Kasumi-1 (cell line): ENCODE measurements at regions not wholly inside any gene's neighbourhood (a gene's known extent, or its start where the extent isn't known, plus 50 kb on each side); places are given as distances from the start of the nearest gene placed in this dataset.

Source experiments
- DNase-seq, 2 experiments: peaks; one replicate each; lab custom pipeline; 2025; lab: John Stamatoyannopoulos, UW

DNA sequence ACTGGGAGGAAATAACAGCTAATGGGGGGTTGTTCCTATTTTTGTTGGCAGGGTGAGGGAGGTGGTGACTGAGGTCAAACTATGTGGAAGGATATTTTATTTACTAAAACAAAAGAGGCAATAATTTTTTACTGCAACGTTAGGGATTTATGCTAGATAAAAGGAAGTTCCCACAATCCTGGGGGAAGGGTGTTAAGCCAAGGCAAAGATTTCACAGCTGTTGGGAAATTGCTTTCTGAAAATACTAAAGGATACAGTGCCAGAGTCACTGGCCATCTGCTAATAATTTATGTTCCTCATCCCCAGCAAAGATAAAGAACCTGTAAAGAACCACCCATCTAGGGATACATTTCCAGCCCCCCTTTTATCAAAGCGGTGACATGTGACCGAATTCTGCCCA lies 756.0 kb upstream of the RBFOX1 start:
- DNase-seq: no peak

DNA sequence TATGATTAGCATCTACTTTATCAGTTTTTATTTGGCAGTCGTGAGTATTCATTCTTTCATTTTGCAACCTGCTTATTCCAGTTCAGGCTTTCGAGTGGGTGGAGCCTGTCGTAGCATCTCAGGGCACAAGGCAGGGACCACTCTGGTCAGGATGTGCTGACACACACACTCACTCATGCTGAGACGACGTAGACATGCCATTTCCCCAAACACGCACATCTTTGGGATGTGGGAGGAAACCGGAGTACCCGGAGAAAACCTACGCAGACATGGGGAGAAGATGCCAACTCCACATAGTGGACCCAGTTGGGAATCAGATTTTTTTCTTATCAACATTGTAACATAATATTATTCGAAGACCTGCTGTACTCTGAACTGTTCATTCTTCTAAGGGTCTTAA lies 756.5 kb upstream of the RBFOX1 start:
- no peak for DNase-seq

- no peak for DNase-seq
Measured at GRCh38 chr16:6574146-6574545, 758.5 kb upstream of the RBFOX1 start.

DNA sequence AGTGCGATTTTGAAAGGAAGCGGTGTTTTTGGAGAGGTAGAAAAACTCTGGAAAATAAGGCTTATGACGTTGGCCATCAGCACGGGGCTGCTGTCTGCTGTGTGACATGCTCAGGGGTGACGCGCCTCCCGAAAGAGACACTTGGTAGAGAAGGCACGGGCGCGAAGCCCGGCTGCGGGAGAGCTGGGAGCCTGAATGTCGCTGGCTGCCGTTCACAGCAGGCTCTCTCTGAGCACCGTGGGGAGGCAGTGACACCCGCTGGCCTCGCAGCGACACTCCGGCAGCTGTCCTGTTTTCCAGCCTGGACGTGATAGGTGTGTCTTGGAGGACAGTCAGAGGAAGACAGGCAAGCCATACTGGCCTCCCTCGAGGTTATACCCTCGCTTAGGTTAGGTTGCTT lies 759.1 kb upstream of the RBFOX1 start:
- no peak for DNase-seq

- DNase-seq: no peak
Measured at GRCh38 chr16:6571044-6571443, 761.6 kb upstream of the RBFOX1 start.

- DNase-seq: no peak
Measured at GRCh38 chr16:6570530-6570929, 762.1 kb upstream of the RBFOX1 start.

DNA sequence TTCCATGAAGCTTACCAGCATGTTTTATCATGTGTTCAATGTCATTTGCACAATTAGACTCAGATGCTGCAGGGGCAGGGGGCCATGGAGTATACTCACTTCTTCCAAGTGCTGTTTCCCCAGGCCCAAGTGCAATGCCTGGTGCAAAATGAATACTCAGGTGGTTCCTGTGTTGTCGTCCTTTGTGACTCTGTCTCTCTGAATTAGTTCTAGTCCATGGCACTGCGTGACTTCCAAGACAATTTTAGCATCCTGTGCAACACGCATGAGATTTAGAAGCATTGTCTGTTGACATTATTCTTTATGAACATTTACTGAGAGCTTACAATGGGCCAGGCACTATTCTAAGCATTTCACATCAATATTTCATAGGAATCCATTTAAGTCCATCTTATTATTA lies 769.7 kb upstream of the RBFOX1 start:
- no peak for DNase-seq

- no peak for DNase-seq
Measured at GRCh38 chr16:6560306-6561100, 772.1 kb upstream of the RBFOX1 start.

DNA sequence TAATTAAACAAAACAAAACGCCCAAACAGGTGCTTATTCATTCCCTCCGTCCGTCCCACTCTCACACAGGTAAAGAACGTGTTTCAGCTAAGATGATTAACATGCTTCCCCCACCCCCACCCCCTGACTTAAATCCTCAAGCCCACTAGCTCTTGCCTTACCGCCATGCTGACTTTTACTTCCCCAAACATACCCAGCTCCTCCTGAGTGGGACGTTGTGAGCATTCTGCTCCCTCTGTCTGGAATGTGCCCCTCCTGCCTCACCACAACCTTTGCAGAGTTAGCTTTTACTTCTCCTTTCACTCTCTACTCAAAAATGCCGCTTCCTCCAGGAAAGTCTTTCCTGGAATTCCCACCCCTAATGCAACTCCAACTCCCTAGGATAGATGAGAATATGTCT lies 774.0 kb upstream of the RBFOX1 start:
- DNase-seq: no peak

- no peak for DNase-seq
Measured at GRCh38 chr16:6558126-6558525, 774.5 kb upstream of the RBFOX1 start.

- DNase-seq: no peak
Measured at GRCh38 chr16:6557353-6558023, 775.2 kb upstream of the RBFOX1 start.

DNA sequence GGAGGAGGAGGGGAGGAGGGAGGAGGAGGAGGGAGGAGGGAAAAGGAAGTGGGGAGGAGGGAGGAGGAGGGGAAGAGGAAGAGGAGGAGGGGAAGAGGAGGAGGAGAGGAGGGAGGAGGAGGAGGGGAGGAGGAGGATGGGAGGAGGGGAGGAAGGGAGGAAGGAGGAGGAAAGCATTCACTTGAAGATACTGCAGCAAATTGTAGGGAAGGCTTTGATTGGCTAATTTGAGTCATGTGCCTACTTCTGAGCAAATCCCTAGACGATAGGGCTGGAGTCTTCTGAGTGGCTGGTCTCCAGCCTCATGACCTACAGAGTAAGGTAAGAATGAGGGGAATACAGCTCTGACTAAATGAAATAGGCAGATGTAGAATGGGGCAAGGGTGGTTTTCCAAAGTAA lies 783.2 kb upstream of the RBFOX1 start:
- no peak for DNase-seq

- no peak for DNase-seq
Measured at GRCh38 chr16:6548507-6548906, 784.1 kb upstream of the RBFOX1 start.

DNA sequence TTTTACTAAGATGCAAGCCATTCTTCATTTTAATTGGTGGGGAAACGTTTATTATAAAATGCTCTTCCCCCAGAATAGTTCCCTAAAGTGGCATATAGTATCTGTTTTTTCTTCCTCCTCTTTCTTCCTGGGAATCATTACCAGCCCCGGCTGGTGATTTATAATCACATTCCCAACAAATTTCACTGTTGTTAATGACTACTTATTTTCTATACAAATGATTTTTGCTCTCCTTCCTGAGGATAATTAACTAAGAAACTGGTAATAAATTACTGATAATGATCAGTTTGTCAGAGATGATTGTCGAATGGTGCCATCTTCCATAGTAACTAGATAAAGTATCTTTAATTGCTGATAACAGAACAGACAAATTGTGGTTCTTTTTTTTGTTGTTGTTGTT lies 785.5 kb upstream of the RBFOX1 start:
- no peak for DNase-seq

DNA sequence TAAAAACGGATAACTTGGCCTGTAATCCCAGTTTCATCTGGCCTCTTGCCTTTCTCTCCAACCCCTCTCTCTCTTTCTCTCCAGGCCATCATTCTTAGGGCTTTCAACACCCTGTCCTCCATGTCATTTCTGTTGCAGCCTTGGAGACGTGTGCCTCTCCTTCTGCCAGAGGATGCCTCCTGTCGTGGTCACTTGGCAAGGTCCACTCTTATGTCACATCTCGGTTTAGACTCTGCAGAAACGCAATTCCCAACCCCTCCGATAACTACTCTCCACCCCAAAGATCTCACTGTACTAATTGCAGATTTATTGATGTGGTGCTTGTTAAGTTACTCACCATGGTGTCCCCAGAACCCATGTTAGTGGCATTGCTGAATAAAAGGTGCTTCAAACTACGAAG lies 787.3 kb upstream of the RBFOX1 start:
- no peak for DNase-seq

- no peak for DNase-seq
Measured at GRCh38 chr16:6541267-6541666, 791.4 kb upstream of the RBFOX1 start.

- DNase-seq: no peak
Measured at GRCh38 chr16:6536411-6536810, 796.2 kb upstream of the RBFOX1 start.

DNA sequence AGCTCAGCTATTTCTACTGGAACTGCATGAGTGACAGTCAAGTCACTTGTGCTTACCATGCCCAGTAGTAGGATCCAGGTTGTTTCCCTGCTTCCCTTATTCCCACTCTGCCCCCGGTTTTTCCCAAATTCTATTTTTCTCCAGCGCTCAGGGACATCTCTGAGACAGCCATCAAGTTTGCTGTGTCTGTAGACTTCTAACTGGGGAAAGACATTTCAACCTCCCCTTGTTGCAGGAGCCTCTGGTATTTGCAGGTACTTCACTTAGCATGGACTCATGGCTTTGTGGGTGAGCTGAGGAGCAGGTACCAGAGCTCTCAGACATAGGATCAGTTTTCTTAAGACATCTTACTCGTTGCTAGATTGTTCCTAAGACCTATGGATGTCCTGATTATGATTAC lies 801.6 kb upstream of the RBFOX1 start:
- DNase-seq: no peak

DNA sequence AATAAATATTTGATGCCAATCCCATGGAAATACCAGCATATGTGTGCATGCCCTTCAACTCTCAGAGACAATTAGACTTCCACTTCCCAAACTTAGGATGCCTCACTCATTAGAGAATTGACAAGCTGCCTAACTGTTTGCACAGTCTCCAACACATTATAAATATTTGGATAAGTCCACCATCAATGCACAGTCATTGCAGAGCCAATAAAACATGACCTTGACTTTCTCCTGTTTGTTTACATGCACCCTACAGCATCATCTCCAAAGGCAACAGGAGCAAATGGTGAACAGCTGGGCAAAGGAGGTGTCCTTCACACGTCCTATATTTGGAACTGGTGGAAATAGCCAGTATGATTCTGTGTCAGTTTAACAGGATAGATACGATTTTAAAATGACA lies 804.4 kb upstream of the RBFOX1 start:
- DNase-seq: no peak

DNA sequence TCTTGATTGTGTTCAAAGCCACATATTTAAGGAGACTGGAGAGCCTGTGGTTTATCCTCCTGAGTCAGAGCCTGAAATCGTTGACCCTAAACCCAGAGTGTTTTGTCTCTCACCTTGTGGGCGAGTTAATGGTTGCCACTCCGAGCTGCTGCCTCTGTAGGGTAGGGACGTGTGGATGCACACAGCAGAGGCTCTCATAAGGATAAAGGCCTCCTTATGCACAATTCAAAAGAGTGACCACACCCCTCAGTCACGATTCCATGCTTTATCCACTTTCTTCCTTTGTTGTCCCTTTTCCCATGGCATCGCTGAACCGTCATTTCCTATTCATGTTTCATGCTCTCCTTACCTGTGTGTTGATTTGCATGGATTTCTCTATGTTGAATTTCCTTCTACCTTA lies 805.0 kb upstream of the RBFOX1 start:
- no peak for DNase-seq

- no peak for DNase-seq
Measured at GRCh38 chr16:6524501-6524900, 808.1 kb upstream of the RBFOX1 start.

DNA sequence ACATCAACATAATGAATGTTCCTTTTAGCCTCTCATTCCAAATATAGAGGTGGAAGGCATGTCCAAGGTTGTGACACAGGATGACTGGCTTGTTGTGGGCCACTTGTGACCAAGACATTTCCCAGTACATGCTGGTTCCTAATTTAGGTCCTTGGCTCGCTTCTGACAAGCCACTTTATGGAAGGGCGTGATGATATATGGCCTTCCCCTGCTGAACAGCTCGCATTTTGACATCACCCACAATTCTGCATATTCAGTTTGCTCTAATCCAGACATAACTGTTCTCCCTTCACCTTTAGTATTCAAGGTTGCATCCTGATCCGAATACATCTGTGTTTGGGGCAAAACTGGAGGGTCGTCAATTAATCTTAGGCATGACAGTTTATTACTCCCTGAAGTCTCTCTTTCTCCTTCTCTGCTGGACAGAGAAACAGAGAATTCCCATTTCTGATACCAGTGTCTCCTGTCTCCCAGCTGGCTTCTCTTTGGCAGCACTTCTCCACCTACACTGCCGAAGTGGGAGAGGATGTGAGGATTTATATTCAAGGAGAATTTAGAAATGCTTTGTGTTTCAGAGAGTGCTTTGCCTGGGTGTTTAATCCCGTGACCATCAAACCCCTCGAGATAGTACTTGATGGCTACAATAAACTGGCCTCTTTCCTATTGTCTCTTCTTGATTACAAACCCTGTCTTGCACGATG lies 815.5 kb upstream of the RBFOX1 start:
- no peak for DNase-seq

GRCh38 chr16:6512512-6512911 lies 820.1 kb upstream of the RBFOX1 start:
- DNase-seq: no peak
